ENCODE measurements at regions not wholly inside any gene's neighbourhood (a gene's known extent, or its start where the extent isn't known, plus 50 kb on each side); places are given as distances from the start of the nearest gene placed in this dataset.

DNA sequence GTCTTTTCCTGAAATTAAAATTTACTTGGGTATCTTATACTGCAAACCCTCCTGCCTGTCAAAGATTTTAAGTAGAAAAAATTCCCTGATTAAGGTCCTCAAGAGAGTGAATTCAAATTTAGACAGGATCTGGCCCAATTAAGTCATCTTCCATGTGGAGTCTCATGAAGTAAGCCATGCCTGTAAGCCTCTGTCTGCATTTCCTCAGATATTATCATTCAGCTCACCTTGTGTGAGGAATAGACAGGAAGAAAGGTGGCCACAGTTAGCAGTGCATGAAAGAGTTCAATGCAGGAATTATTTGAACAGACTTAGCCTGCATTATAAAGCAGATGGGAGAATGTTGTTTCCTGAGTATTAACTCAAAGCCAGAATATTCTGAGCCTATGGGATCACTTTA, 174.7 kb downstream of the HS3ST3A1 start:
- no peaks in the 10 kb centered on the region for H3K27me3 ChIP-seq
- no peak for DNase-seq
- TF ChIP-seq, protein P1, sequence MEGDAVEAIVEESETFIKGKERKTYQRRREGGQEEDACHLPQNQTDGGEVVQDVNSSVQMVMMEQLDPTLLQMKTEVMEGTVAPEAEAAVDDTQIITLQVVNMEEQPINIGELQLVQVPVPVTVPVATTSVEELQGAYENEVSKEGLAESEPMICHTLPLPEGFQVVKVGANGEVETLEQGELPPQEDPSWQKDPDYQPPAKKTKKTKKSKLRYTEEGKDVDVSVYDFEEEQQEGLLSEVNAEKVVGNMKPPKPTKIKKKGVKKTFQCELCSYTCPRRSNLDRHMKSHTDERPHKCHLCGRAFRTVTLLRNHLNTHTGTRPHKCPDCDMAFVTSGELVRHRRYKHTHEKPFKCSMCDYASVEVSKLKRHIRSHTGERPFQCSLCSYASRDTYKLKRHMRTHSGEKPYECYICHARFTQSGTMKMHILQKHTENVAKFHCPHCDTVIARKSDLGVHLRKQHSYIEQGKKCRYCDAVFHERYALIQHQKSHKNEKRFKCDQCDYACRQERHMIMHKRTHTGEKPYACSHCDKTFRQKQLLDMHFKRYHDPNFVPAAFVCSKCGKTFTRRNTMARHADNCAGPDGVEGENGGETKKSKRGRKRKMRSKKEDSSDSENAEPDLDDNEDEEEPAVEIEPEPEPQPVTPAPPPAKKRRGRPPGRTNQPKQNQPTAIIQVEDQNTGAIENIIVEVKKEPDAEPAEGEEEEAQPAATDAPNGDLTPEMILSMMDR (IDR thresholded peaks at IDR 0.05; ENCODE audit: low read depth, low read length), result no peak

GRCh38 chr17:13425390-13425789, 176.3 kb downstream of the HS3ST3A1 start:
- TF ChIP-seq, protein P1 (IDR thresholded peaks at IDR 0.05; ENCODE audit: low read depth, low read length), result no peak
- no peak overlapping the region for H3K4me3 ChIP-seq (ENCODE audit: low read depth, low read length)
- H3K36me3 ChIP-seq, result no peaks in the 10 kb centered on the region
- no peaks in the 10 kb centered on the region for H3K27me3 ChIP-seq
- no peaks in the 10 kb centered on the region for H3K9me3 ChIP-seq
- 0 out of 2 replicates have a peak, but pooled peaks cover 3% of the 10 kb centered on the region for H3K4me1 ChIP-seq
- no peak for DNase-seq

More for the DNA sequence above, 174.7 kb downstream of the HS3ST3A1 start:
- Histone ChIP-seq H3K4me1 (0 out of 2 replicates have a peak, but pooled peaks cover 3% of the 10 kb centered on the region), H3K9me3 (no peaks in the 10 kb centered on the region), H3K36me3 (no peaks in the 10 kb centered on the region), H3K4me3 (ENCODE audit: low read depth, low read length) (no peak overlapping the region)

DNA sequence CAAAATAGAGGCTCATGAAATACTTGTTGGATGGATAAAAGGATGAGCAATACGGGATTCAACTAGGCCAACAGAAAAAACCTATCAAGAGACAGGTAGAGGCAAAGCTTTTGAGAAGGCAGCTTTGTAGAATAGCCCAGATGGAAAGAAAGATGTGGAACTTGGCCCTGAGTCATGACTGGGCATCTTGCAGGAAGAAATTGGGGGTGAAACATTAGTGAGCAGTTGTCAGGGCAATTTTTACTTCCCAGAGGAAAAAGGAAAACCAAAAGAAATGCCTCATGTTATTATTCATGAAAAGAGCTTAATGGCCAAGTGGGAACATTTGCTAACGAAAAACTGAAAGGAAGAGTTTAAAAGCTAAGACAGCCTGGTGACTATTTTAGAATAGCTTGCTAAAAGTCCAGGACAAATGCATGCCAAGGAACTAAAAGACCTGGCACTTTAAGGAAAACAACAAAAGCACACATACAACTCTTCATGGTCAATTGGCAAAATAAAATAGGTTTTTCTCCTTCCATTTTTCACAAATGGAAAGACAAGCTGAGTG, 180.1 kb downstream of the HS3ST3A1 start:
- Histone ChIP-seq H3K9me3 (no peaks in the 10 kb centered on the region), H3K4me1 (no peaks in the 10 kb centered on the region; the same call in 1 of the 2 replicates), H3K27me3 (no peaks in the 10 kb centered on the region), H3K4me3 (ENCODE audit: low read depth, low read length) (no peak overlapping the region), H3K36me3 (no peaks in the 10 kb centered on the region)
- DNase-seq, result no peak
- TF ChIP-seq, protein P1 (IDR thresholded peaks at IDR 0.05; ENCODE audit: low read depth, low read length), result no peak

DNA sequence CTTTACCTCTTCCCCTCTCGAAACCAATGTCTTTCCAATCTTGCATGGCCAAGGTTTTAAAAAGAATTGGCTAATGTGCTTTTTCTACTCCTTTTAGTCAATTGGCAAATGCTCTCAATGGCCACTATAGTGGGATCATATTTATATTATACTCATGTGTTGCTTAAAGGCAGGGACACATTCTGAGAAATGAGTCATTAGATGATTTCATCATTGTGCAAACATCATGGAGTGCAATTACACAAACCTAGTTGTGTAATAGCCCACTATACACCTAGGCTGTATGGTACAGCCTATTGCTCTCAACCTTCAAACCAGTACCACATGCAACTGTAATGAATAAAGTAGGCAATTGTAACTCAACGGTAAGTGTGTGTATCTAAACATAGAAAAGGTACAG, 180.9 kb downstream of the HS3ST3A1 start:
- Histone ChIP-seq H3K4me1 (no peaks in the 10 kb centered on the region; the same call in 1 of the 2 replicates), H3K9me3 (no peaks in the 10 kb centered on the region)
- TF ChIP-seq, protein P1 (IDR thresholded peaks at IDR 0.05; ENCODE audit: low read depth, low read length), result no peak

DNA sequence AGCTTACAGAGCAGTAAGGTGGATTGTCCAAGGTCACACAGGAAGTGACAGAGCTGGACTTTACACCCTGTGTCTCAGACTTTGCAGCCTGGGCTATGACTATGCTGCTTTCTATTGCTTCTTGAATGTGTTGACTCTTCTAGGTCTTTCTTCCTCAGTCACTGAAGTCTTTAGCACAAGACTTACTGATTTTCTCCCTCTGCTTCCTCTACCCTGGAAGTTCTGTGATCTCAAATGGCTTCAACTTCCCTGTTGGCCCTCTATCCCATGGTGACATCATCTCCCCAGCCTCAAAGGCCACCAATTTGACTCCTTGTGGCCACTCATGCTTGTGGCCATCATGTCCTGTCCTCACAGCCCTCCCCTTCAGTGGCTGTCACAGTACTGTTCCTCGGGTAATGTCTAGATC, 181.3 kb downstream of the HS3ST3A1 start:
- H3K4me3 ChIP-seq (ENCODE audit: low read depth, low read length), result no peak overlapping the region
- no peak for DNase-seq
- no peaks in the 10 kb centered on the region; the same call in 1 of the 2 replicates for H3K4me1 ChIP-seq
- no peaks in the 10 kb centered on the region for H3K36me3 ChIP-seq
- TF ChIP-seq, protein P1 (IDR thresholded peaks at IDR 0.05; ENCODE audit: low read depth, low read length), result no peak
- no peaks in the 10 kb centered on the region for H3K27me3 ChIP-seq
- no peaks in the 10 kb centered on the region for H3K9me3 ChIP-seq

More for the DNA sequence above, 180.9 kb downstream of the HS3ST3A1 start:
- DNase-seq, result no peak
- Histone ChIP-seq H3K27me3 (no peaks in the 10 kb centered on the region), H3K36me3 (no peaks in the 10 kb centered on the region), H3K4me3 (ENCODE audit: low read depth, low read length) (no peak overlapping the region)

DNA sequence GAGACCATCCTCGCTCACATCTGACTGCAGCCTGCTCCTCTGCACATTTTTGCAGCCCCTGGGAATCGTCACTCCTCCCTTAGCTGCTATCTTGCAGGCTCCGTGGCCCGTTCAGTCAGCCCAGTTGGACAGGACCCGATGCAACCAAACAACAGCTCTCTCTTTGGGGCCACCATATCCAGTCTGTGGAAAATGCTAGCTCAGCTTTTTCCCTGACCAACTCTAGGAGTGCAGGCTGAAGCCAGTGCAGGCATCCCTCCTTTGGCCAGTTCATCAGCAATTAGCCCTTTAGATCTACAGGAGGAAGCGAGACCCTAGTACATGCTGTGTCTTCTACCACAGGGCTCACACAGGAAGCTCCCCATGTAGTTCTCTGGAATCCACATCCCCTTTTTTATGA, 182.1 kb downstream of the HS3ST3A1 start:
- no peak for DNase-seq
- no peaks in the 10 kb centered on the region for H3K27me3 ChIP-seq
- no peaks in the 10 kb centered on the region; the same call in 1 of the 2 replicates for H3K4me1 ChIP-seq
- H3K36me3 ChIP-seq, result no peaks in the 10 kb centered on the region
- no peak overlapping the region for H3K4me3 ChIP-seq (ENCODE audit: low read depth, low read length)
- TF ChIP-seq, protein P1 (IDR thresholded peaks at IDR 0.05; ENCODE audit: low read depth, low read length), result no peak
- no peaks in the 10 kb centered on the region for H3K9me3 ChIP-seq
